Sigmoid colon (tissue), 4 donors: ENCODE measurements at regions not wholly inside any gene's neighbourhood (a gene's known extent, or its start where the extent isn't known, plus 50 kb on each side); places are given as distances from the start of the nearest gene placed in this dataset.

ENCODE experiments used
- POLR2A ChIP-seq, 2 donors: fragments of 450-650 bp; IDR thresholded peaks; one replicate each; pipeline ENCODE4 v1.6.1; 2016; ENCODE audit warnings: antibody characterized with exemption in 2 of 2, mild to moderate bottlenecking in 2 of 2, moderate library complexity in 2 of 2
- POLR2AphosphoS5 ChIP-seq, 4 donors: sonication (generic); formaldehyde crosslinking; IDR thresholded peaks; one replicate each; pipeline ENCODE4 v1.6.1; 2017; ENCODE audit warnings: antibody characterized with exemption in 4 of 4
- TF ChIP-seq, protein P1 (sequence below), 4 experiments: fragments of 450-650 bp in 3 of 4; fragments of 200-600 bp in 1 of 4; IDR thresholded peaks; one replicate each; pipeline ENCODE4 v1.5.1; 2016 to 2019; ENCODE audit warnings: antibody characterized with exemption in 4 of 4, mild to moderate bottlenecking in 3 of 4, moderate library complexity in 2 of 4

- TF ChIP-seq, protein P1, sequence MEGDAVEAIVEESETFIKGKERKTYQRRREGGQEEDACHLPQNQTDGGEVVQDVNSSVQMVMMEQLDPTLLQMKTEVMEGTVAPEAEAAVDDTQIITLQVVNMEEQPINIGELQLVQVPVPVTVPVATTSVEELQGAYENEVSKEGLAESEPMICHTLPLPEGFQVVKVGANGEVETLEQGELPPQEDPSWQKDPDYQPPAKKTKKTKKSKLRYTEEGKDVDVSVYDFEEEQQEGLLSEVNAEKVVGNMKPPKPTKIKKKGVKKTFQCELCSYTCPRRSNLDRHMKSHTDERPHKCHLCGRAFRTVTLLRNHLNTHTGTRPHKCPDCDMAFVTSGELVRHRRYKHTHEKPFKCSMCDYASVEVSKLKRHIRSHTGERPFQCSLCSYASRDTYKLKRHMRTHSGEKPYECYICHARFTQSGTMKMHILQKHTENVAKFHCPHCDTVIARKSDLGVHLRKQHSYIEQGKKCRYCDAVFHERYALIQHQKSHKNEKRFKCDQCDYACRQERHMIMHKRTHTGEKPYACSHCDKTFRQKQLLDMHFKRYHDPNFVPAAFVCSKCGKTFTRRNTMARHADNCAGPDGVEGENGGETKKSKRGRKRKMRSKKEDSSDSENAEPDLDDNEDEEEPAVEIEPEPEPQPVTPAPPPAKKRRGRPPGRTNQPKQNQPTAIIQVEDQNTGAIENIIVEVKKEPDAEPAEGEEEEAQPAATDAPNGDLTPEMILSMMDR (IDR thresholded peaks at IDR 0.05), result no peak
- TF ChIP-seq POLR2A (IDR thresholded peaks at IDR 0.05), result no peak
- TF ChIP-seq POLR2AphosphoS5 (IDR thresholded peaks at IDR 0.05), result no peak
These were observed 161.1 kb upstream of the TMTC4 start for GRCh38 chr13:100835695-100836094.
